ENCODE measurements at regions not wholly inside any gene's neighbourhood (a gene's known extent, or its start where the extent isn't known, plus 50 kb on each side); places are given as distances from the start of the nearest gene placed in this dataset.

GRCh38 chr5:63878788-63879187 lies 83.5 kb downstream of the HTR1A start:
- no peak for TF ChIP-seq CTCF (IDR thresholded peaks at IDR 0.05 in 4 of 5, conservative IDR thresholded peaks at IDR 0.05 in 1 of 5)
- TF ChIP-seq POLR2A (IDR thresholded peaks at IDR 0.05) = no peak
